ENCODE measurements at regions not wholly inside any gene's neighbourhood (a gene's known extent, or its start where the extent isn't known, plus 50 kb on each side); places are given as distances from the start of the nearest gene placed in this dataset.

- no peak overlapping the region for H3K23ac ChIP-seq (ENCODE audit: insufficient read length)
- H3K4me1 ChIP-seq (replicated peaks in 1 of 4; ENCODE audit: control insufficient read depth in 3 of 4, insufficient read depth in 4 of 4, low read length in 3 of 4) = no peaks in the 10 kb centered on the region
- no peaks in the 10 kb centered on the region for H4K20me1 ChIP-seq (replicated peaks in 1 of 2; ENCODE audit: control insufficient read depth in 1 of 2, insufficient read depth in 2 of 2, low read length in 2 of 2)
- no peak overlapping the region for H3K4me2 ChIP-seq (ENCODE audit: insufficient read depth in 1 of 2, low read depth in 2 of 2, low read length in 2 of 2)
- no peaks in the 10 kb centered on the region for H3K36me3 ChIP-seq (ENCODE audit: control insufficient read depth in 2 of 4, insufficient read depth in 4 of 4, low read length in 3 of 4)
- WGBS, 2 experiments (ENCODE audit: extremely low coverage in 1 of 2, insufficient coverage in 1 of 2, insufficient read length in 1 of 2, insufficient replicate concordance in 2 of 2, low coverage in 1 of 2, low lambda C conversion rate in 2 of 2, missing lambda C conversion rate in 1 of 2) = 92% methylated on average over 8 of the region's 8 CpGs; no CpG with 5 or more reads in 1 of the 2 experiments
- no peak overlapping the region for H3K56ac ChIP-seq (replicated peaks; ENCODE audit: insufficient read length, low read depth, low read length)
- no peak overlapping the region for H4K91ac ChIP-seq (replicated peaks; ENCODE audit: insufficient read length, low read length)
- H3K4ac ChIP-seq (replicated peaks; ENCODE audit: insufficient read length, low read depth, low read length) = no peak overlapping the region
- H2BK20ac ChIP-seq (ENCODE audit: low read length) = no peak overlapping the region
- H2AK5ac ChIP-seq (ENCODE audit: low read depth, low read length) = no peak overlapping the region
- DNase-seq (ENCODE audit: low read depth in 1 of 2, low spot score in 2 of 2) = no peak
- no peak overlapping the region for H3K14ac ChIP-seq (ENCODE audit: insufficient read length)
- H3K9me3 ChIP-seq (ENCODE audit: insufficient read depth in 2 of 2, low read depth in 1 of 2, low read length in 1 of 2) = no peaks in the 10 kb centered on the region
- H3K18ac ChIP-seq (ENCODE audit: extremely low read depth, low read length) = no peak overlapping the region
- H2BK12ac ChIP-seq (ENCODE audit: low read depth, low read length) = no peak overlapping the region
- H3K27ac ChIP-seq (ENCODE audit: low read depth, low read length) = no peak overlapping the region
- no peak overlapping the region for H2AFZ ChIP-seq (ENCODE audit: low read length)
- no peak overlapping the region for H3K9ac ChIP-seq (replicated peaks in 1 of 4; ENCODE audit: extremely low read depth in 1 of 4, low read depth in 3 of 4, low read length in 3 of 4)
- H2BK15ac ChIP-seq (ENCODE audit: low read length) = no peak overlapping the region
- H3K4me3 ChIP-seq (ENCODE audit: extremely low read depth in 1 of 4, insufficient read depth in 2 of 4, low read depth in 3 of 4, low read length in 4 of 4) = no peak overlapping the region
- no peak overlapping the region for H2BK120ac ChIP-seq (replicated peaks; ENCODE audit: low read depth, low read length)
- no peak overlapping the region for H2BK5ac ChIP-seq (ENCODE audit: low read depth, low read length)
- H3K79me1 ChIP-seq (ENCODE audit: low read depth, low read length) = no peaks in the 10 kb centered on the region
- no peak for FAIRE-seq
- H4K5ac ChIP-seq (ENCODE audit: insufficient read length, low read depth, low read length) = no peak overlapping the region
- no peaks in the 10 kb centered on the region for H3K23me2 ChIP-seq (ENCODE audit: low read depth, low read length)
- ChIA-PET POLR2A (ENCODE audit: partially characterized antibody) (interaction anchor here (2.5 kb wide), 1 partner anchor 11 kb away, joined by 7 read pairs; no protein-coding TSS in a partner anchor), CTCF (ENCODE audit: partially characterized antibody) (interaction anchor here (1.1 to 2.6 kb wide), 2 partner anchors 10 to 65 kb away, joined by 3 to 10 read pairs; no protein-coding TSS in a partner anchor)
- H3K27me3 ChIP-seq (replicated peaks in 1 of 4; ENCODE audit: control insufficient read depth in 3 of 4, extremely low read depth in 1 of 4, insufficient read depth in 3 of 4, low read length in 3 of 4) = no peaks in the 10 kb centered on the region
- no peak overlapping the region for H4K8ac ChIP-seq (ENCODE audit: extremely low read depth, insufficient read depth, low read length)
- H3K79me2 ChIP-seq (ENCODE audit: control insufficient read depth in 1 of 2, insufficient read depth in 2 of 2, low read length in 2 of 2) = no peaks in the 10 kb centered on the region
- TF ChIP-seq CHD2 (IDR thresholded peaks at IDR 0.05; ENCODE audit: low read length) (no peak), NANOG (IDR thresholded peaks at IDR 0.05; ENCODE audit: insufficient read depth, low read depth, low read length, poor library complexity, severe bottlenecking) (no peak), MAFK (IDR thresholded peaks at IDR 0.05; ENCODE audit: low read depth, low read length) (no peak), POLR2AphosphoS5 (IDR thresholded peaks at IDR 0.05; ENCODE audit: low read depth, low read length) (no peak), RFX5 (IDR thresholded peaks at IDR 0.05; ENCODE audit: borderline replicate concordance, low read depth, low read length) (no peak), CBX8 (IDR thresholded peaks at IDR 0.05; ENCODE audit: borderline replicate concordance, low read depth, low read length) (no peak), POU5F1 (IDR thresholded peaks at IDR 0.05; ENCODE audit: low read depth, low read length) (no peak), SAP30 (IDR thresholded peaks at IDR 0.05; ENCODE audit: insufficient read depth, insufficient replicate concordance, low read length) (no peak), ATF2 (IDR thresholded peaks at IDR 0.05; ENCODE audit: low read length) (no peak), JUND (IDR thresholded peaks at IDR 0.05; ENCODE audit: low read length) (no peak), GTF2F1 (IDR thresholded peaks at IDR 0.05; ENCODE audit: borderline replicate concordance, low read depth, low read length) (no peak), SUZ12 (IDR thresholded peaks at IDR 0.05; ENCODE audit: low read length) (no peak), SP4 (IDR thresholded peaks at IDR 0.05; ENCODE audit: low read length) (no peak)
Measured at GRCh38 chr11:70019576-70020011, 58.5 kb upstream of the ANO1 start.
